GM10266 (cell line): ENCODE measurements at regions not wholly inside any gene's neighbourhood (a gene's known extent, or its start where the extent isn't known, plus 50 kb on each side); places are given as distances from the start of the nearest gene placed in this dataset.

Source experiments
- DNase-seq: peaks from one replicate; pipeline ENCODE4 v3.0.0; 2012; ENCODE audit errors: extremely low spot score
- TF ChIP-seq, protein P1 (sequence below): IDR thresholded peaks from 2 replicates; pipeline ENCODE4 v1.5.1; 2012; ENCODE audit warnings: mild to moderate bottlenecking, low read depth; ENCODE audit not compliant: control insufficient read depth, insufficient read depth; ENCODE audit errors: missing control alignments

DNA sequence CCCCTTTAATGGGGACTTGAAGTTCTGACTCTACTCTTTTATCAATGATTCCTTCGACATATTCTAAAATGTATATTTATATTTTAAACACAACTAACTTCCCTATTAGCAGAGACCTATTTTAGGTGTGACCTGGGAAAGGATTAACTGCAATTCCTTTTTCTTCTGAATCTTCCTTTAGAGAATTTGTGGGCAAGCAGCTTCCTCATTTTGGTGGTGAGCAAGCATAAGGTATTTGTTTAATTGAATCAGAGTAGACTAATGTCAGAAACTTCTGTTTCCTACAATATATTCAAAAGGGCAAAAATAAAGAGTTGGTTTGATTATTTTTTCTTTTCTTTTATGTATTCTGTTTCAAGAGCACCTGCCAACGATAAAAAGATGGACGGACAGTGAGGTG, 237.0 kb downstream of the IKZF2 start:
- DNase-seq, result no peak
- TF ChIP-seq, protein P1, sequence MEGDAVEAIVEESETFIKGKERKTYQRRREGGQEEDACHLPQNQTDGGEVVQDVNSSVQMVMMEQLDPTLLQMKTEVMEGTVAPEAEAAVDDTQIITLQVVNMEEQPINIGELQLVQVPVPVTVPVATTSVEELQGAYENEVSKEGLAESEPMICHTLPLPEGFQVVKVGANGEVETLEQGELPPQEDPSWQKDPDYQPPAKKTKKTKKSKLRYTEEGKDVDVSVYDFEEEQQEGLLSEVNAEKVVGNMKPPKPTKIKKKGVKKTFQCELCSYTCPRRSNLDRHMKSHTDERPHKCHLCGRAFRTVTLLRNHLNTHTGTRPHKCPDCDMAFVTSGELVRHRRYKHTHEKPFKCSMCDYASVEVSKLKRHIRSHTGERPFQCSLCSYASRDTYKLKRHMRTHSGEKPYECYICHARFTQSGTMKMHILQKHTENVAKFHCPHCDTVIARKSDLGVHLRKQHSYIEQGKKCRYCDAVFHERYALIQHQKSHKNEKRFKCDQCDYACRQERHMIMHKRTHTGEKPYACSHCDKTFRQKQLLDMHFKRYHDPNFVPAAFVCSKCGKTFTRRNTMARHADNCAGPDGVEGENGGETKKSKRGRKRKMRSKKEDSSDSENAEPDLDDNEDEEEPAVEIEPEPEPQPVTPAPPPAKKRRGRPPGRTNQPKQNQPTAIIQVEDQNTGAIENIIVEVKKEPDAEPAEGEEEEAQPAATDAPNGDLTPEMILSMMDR, result no peak

DNA sequence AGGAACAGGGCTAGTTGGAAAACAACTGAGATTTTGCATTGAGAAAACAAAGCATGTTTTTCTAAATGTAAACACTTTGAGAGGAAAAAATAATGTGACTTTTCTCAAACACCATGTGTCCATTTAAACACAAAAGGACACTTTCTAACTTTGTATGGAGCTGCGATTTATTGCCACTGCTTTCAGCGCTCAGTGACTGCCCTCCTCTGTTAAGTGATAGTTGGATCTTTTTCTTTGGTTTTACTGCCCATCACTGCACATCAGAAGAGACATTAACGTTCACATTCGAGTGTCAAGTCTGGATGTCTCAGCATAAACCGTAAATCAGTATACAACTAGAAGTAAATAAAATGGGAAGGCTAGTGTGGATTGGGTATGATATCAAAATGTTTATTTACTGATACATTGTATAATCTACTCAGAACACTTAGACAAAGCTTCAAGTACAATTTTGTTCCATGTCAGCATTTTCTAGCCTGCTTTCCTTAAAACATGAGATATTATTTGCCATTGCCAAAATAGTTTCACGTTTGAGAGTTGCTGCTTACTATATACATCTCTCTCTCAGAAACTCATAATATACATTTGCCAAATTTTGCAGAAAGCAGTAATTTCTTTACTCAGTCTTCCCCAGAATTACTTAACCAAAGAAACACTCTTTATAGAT, 237.6 kb downstream of the IKZF2 start:
- TF ChIP-seq, protein P1, result no peak
- DNase-seq, result no peak

DNA sequence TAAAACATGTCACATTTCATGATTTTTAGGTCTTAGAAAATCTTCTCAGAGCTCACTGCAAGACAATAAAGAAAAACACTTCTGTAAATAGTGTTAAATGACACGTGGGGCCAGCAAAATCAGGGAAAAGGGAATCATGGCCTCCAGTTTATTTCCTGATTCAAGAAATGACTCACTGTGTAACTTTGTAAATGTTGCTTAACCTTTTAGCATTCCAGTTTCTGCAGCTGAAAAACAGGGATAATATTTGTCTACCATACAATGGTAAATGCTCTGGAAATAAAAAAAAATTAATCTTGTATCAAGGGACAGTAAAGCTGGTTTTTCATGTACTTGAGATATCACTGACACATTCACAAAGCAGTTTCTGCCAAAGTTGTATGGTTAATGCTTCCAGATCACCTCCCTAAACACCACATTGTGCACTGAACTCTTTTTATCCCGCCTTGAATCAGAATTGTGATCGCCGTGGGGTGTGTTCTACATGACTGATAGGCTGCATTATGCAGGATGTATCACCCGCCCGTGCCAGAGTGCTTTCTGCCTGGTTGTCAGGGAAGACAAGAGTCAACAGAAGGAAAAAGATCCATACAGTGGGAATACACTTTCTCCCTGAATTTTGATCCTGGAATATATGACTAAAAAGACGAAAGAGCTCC, 238.8 kb downstream of the IKZF2 start:
- DNase-seq, result no peak
- TF ChIP-seq, protein P1, result no peak

DNA sequence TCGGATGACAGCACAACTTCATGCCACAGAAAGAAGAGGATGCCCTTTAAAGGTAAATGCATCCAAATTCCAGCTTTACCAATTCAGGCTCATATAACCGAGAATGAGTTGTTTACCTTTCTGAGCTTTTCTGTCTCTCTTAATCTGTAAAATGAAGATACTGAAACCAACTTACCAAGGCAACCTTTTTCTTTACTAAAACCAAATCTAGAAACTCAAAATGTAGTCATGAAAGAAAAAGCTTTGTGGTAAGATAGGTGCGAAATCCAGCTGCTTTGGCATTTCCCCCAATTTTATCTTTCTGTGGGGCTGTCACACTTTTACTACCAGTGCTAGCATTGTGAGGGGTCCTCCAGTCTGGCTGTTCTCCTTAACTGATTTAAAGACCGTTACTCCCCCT, 240.4 kb downstream of the IKZF2 start:
- TF ChIP-seq, protein P1, result no peak
- no peak for DNase-seq

DNA sequence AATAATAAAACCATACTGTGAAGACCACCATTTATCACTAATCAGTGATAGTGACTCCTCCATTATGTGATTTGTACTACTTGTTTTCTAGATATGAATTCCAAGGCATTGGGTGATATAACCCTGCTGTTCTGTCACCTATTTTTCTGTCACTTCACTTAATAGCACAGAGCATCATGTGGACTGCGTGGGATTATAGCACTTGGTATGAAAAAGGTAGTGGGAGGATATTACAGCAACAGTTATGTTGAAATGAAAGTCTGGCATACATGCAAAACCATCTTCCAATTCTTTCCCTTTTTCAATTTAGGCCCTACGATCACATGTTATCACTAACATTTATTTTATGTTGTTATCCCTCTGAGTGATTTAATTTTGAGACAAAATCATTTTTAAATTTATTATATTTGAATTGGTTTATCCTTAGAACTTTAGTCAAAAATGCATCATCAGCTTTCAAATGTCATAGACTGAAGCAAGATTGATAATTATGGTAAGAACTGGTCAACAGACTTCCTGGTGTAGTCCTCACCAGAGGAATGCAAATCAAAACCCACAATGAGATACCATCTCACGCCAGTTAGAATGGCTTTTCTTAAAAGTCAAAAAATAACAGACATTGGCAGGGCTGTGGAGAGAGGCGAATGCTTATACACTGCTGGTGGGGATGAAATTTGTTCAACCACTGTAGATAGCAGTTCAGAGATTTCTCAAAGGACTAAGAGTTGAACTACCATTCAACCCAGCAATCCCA, 242.6 kb downstream of the IKZF2 start:
- no peak for DNase-seq
- TF ChIP-seq, protein P1, result no peak

DNA sequence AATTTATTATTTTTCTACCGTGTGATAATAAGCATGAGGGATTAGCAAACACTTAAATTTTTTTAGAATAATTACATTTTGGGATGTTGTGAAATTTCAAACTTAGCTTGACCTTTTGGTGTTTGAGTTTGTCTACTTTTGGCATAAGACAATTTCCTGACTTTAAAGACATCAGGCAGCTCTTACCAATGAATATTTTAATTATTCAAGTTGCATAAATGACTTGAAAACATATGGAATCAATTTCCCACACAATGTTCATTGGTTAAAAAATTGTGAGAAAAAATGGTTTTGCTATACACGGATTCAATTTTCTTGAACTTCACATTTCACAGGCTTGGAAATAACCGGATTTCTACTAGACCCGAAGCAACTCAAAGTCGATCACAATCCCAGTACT, 243.4 kb downstream of the IKZF2 start:
- no peak for DNase-seq
- TF ChIP-seq, protein P1, result no peak

DNA sequence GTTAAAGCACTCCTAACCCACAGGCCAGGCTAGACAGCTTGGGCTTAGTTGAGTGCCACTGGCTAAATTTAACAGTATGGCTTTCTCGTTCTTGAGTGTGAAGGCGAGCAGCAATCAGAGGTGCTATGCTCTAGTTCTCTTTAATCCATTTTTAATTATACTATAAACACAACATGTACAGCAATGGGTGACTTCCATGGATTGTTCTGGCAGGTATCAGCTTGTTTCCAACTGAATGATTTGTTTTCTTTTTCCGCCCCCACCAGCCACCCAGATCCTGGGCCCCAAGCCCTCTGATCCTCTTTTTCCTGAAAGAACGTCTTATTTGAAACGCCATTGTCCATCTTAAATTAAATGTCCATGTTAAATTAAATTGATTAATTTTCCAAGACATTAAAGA, 244.8 kb downstream of the IKZF2 start:
- TF ChIP-seq, protein P1, result no peak
- no peak for DNase-seq
